ENCODE measurements at regions not wholly inside any gene's neighbourhood (a gene's known extent, or its start where the extent isn't known, plus 50 kb on each side); places are given as distances from the start of the nearest gene placed in this dataset.

- intact Hi-C loops (cut with DNase I): no loop called here
- DNase-seq: no peak
- no peaks in the 10 kb centered on the region for H3K4me1 ChIP-seq
- no peak overlapping the region for H3K27ac ChIP-seq
- 75 to 81% (median 80%) methylated on average over 4 of the region's 4 CpGs for WGBS, 4 donors
- TF ChIP-seq POLR2A (IDR thresholded peaks at IDR 0.05): no peak
- TF ChIP-seq, protein P1, sequence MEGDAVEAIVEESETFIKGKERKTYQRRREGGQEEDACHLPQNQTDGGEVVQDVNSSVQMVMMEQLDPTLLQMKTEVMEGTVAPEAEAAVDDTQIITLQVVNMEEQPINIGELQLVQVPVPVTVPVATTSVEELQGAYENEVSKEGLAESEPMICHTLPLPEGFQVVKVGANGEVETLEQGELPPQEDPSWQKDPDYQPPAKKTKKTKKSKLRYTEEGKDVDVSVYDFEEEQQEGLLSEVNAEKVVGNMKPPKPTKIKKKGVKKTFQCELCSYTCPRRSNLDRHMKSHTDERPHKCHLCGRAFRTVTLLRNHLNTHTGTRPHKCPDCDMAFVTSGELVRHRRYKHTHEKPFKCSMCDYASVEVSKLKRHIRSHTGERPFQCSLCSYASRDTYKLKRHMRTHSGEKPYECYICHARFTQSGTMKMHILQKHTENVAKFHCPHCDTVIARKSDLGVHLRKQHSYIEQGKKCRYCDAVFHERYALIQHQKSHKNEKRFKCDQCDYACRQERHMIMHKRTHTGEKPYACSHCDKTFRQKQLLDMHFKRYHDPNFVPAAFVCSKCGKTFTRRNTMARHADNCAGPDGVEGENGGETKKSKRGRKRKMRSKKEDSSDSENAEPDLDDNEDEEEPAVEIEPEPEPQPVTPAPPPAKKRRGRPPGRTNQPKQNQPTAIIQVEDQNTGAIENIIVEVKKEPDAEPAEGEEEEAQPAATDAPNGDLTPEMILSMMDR (IDR thresholded peaks at IDR 0.05): no peak
- no peaks in the 10 kb centered on the region for H3K36me3 ChIP-seq
- H3K4me3 ChIP-seq: no peak overlapping the region
- H3K9me3 ChIP-seq: peaks cover 0 to 3% (median 0%) of the 10 kb centered on the region in 12 donors
- H3K27me3 ChIP-seq: no peaks in the 10 kb centered on the region
- no peak for ATAC-seq
Measured at GRCh38 chr21:35268817-35269216, 219.7 kb upstream of the RUNX1 start.

GRCh38 chr21:35268261-35268660 lies 219.2 kb upstream of the RUNX1 start:
- intact Hi-C loops (cut with DNase I): no loop called here

DNA sequence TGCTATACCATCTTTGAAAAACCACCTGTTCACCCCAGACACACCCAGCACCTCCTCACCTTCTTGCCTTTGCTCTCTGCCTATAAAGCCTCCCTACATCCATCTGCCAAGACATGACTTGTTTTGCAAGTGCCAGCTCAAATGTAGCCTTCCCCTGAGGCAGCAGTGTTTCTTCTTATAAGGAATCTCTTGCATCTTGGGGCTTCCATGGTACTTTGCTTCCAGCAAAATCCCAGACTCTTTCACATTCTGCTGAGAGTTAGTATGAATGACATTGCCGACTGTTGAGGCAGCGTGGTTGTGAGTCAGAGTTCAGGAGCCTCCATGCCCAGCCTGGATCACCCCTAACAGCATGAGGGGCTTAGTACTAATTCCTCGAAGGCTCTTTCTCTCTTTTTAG lies 217.4 kb upstream of the RUNX1 start:
- H3K27me3 ChIP-seq: no peaks in the 10 kb centered on the region
- intact Hi-C loops (cut with DNase I): no loop called here
- no peak for ATAC-seq
- H3K9me3 ChIP-seq: no peaks in the 10 kb centered on the region
- no peaks in the 10 kb centered on the region for H3K36me3 ChIP-seq
- WGBS, 4 donors: 84 to 88% (median 87%) methylated on average over 3 of the region's 3 CpGs
- H3K27ac ChIP-seq: no peak overlapping the region
- no peak overlapping the region for H3K4me3 ChIP-seq
- H3K4me1 ChIP-seq: no peaks in the 10 kb centered on the region
- TF ChIP-seq, protein P1 (IDR thresholded peaks at IDR 0.05): no peak
- TF ChIP-seq POLR2A (IDR thresholded peaks at IDR 0.05): no peak
- DNase-seq: no peak

More at GRCh38 chr21:35268261-35268660, 219.2 kb upstream of the RUNX1 start:
- Histone ChIP-seq H3K27me3 (no peaks in the 10 kb centered on the region), H3K36me3 (no peaks in the 10 kb centered on the region), H3K27ac (no peak overlapping the region), H3K4me3 (no peak overlapping the region), H3K9me3 (peaks cover 0 to 3% (median 0%) of the 10 kb centered on the region in 12 donors), H3K4me1 (no peaks in the 10 kb centered on the region)
- no peak for TF ChIP-seq POLR2A (IDR thresholded peaks at IDR 0.05)
- TF ChIP-seq, protein P1 (IDR thresholded peaks at IDR 0.05): no peak
- DNase-seq (no peak), ATAC-seq (no peak)
- 65 to 81% (median 71%) methylated on average over 1 of the region's 1 CpG for WGBS, 4 donors

GRCh38 chr21:35265170-35265877 lies 216.2 kb upstream of the RUNX1 start:
- no peaks in the 10 kb centered on the region for H3K36me3 ChIP-seq
- no peak for DNase-seq
- WGBS, 4 donors: 81 to 88% (median 83%) methylated on average over 8 of the region's 8 CpGs
- no peak overlapping the region for H3K27ac ChIP-seq
- H3K9me3 ChIP-seq: peaks cover 0 to 10% (median 0%) of the 10 kb centered on the region in 12 donors
- ATAC-seq: no peak
- H3K27me3 ChIP-seq: no peaks in the 10 kb centered on the region
- intact Hi-C loops (cut with DNase I): no loop called here
- no peak overlapping the region for H3K4me3 ChIP-seq
- TF ChIP-seq, protein P1 (IDR thresholded peaks at IDR 0.05): no peak
- no peak for TF ChIP-seq POLR2A (IDR thresholded peaks at IDR 0.05)
- no peaks in the 10 kb centered on the region for H3K4me1 ChIP-seq

Data from heart left ventricle (tissue), 16 donors.